ENCODE measurements at regions not wholly inside any gene's neighbourhood (a gene's known extent, or its start where the extent isn't known, plus 50 kb on each side); places are given as distances from the start of the nearest gene placed in this dataset.

DNA sequence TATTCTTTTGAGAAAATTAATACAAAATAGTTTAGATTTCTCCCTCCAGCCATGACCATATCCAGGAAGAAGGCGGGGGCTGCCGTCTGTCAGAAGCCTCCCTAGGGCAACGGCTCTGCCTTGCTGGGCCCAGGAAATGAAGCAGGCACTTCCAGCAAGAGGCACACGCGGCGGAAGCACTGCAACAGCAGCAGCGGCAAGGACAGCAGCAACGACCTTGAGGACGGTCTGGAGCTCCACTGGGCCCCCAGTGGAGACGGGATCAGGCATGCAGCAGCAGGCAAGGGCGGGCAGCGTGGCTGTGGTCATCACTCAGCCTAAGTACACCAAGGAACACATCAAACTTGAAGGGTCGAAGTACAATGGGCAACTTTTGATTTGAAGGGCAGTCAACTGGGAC, 61.3 kb upstream of the EPHA6 start:
- CTCF ChIA-PET, result no interaction called here
- H3K4me3 ChIP-seq (ENCODE audit: low read depth, low read length), result no peak overlapping the region
- TF ChIP-seq, protein P1, sequence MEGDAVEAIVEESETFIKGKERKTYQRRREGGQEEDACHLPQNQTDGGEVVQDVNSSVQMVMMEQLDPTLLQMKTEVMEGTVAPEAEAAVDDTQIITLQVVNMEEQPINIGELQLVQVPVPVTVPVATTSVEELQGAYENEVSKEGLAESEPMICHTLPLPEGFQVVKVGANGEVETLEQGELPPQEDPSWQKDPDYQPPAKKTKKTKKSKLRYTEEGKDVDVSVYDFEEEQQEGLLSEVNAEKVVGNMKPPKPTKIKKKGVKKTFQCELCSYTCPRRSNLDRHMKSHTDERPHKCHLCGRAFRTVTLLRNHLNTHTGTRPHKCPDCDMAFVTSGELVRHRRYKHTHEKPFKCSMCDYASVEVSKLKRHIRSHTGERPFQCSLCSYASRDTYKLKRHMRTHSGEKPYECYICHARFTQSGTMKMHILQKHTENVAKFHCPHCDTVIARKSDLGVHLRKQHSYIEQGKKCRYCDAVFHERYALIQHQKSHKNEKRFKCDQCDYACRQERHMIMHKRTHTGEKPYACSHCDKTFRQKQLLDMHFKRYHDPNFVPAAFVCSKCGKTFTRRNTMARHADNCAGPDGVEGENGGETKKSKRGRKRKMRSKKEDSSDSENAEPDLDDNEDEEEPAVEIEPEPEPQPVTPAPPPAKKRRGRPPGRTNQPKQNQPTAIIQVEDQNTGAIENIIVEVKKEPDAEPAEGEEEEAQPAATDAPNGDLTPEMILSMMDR (IDR thresholded peaks at IDR 0.05; ENCODE audit: insufficient read depth, low read length, missing control alignments), result no peak
- POLR2A ChIA-PET, result no interaction called here
- no peak for DNase-seq (ENCODE audit: low read depth, low spot score)

DNA sequence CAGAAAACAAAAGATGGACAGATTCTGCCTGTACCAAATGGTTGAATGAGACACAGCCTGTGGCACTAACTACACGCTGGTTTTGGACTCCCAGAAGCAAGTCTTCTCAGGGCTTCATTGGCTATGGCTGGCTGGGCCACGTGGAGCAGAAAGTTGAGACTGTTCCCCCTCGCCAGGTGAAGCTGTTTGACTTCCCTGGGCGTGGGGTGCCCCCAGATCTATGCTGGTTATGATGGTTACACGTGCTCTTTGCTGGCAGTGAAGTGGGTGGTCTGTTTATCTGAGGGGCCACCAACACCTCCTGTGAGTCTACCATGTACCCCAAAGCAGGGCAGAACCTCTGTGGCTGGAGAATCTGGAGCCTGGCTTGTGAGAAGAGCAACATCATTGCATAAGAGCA, 60.3 kb upstream of the EPHA6 start:
- POLR2A ChIA-PET, result no interaction called here
- DNase-seq (ENCODE audit: low read depth, low spot score), result no peak
- TF ChIP-seq, protein P1 (IDR thresholded peaks at IDR 0.05; ENCODE audit: insufficient read depth, low read length, missing control alignments), result no peak
- CTCF ChIA-PET, result no interaction called here
- H3K4me3 ChIP-seq (ENCODE audit: low read depth, low read length), result no peak overlapping the region

DNA sequence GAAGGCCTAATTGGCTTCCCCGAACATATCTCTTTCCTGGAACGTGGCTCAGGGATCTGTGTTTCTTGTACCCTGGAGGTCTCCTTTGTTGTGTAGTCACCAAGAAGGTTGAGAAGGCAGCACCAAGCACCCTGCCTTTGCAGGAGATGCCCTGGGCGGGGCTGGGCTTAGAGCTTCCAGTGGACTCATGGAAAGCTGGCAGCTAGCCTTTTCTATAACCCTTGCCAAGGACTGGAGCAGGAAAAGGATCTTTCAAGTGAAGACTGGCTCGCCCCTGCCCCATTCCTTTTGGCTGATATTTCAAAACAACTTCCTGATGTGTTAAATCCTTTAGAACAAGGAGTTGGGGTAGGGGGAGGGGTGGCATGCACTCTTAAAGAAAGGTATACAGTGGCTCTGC, 58.9 kb upstream of the EPHA6 start:
- ChIA-PET POLR2A (no interaction called here), CTCF (no interaction called here)
- DNase-seq (ENCODE audit: low read depth, low spot score), result no peak
- no peak overlapping the region for H3K4me3 ChIP-seq (ENCODE audit: low read depth, low read length)
- TF ChIP-seq, protein P1 (IDR thresholded peaks at IDR 0.05; ENCODE audit: insufficient read depth, low read length, missing control alignments), result no peak

DNA sequence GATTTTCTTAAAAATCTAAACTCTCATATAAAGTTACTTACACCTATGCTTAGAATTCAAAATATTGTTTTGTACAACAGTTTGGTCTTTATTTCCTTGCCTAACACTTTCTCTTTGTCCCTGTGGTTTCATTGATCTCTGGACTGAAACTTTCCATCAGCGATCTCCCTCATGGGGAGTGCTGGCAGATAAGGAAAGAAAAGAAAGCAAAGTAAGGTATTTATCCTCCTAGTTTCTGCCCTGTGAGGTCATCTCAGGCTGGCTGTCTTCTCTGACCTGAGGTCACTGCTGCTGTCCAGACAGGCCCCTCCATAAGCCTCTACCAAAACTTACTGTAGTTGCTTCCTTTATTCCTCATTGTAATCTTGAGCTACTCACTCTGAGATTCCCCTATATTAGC, 57.9 kb upstream of the EPHA6 start:
- TF ChIP-seq, protein P1 (IDR thresholded peaks at IDR 0.05; ENCODE audit: insufficient read depth, low read length, missing control alignments), result no peak
- no peak for DNase-seq (ENCODE audit: low read depth, low spot score)
- ChIA-PET CTCF (no interaction called here), POLR2A (no interaction called here)
- H3K4me3 ChIP-seq (ENCODE audit: low read depth, low read length), result no peak overlapping the region

DNA sequence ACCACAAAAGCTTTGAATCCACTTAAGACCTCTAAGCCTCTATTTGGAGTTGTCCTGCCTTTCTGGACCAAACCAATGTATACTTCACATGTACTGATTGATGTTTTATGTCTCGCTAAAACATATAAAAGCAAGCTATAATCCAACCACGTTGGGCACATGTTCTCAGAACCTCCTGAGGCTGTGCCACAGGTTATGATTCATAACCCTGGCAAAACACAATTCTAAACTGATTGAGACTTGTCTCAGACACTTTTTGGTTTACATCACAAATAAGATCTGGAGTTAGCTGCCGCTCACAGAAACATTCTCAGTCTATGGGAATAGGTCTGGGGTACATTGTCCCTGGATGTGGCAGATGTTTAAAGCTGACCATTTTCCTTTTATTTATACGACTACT, 53.4 kb upstream of the EPHA6 start:
- TF ChIP-seq, protein P1 (IDR thresholded peaks at IDR 0.05; ENCODE audit: insufficient read depth, low read length, missing control alignments), result no peak
- H3K4me3 ChIP-seq (ENCODE audit: low read depth, low read length), result no peak overlapping the region
- no peak for DNase-seq (ENCODE audit: low read depth, low spot score)
- ChIA-PET CTCF (no interaction called here), POLR2A (no interaction called here)
